ENCODE measurements at regions not wholly inside any gene's neighbourhood (a gene's known extent, or its start where the extent isn't known, plus 50 kb on each side); places are given as distances from the start of the nearest gene placed in this dataset.

- no peak for TF ChIP-seq CTCF (conservative IDR thresholded peaks at IDR 0.05; ENCODE audit: low read length)
- no peak for TF ChIP-seq EZH2phosphoT487 (IDR thresholded peaks at IDR 0.05; ENCODE audit: borderline replicate concordance)
- Histone ChIP-seq H3F3A (ENCODE audit: low read depth) (no peaks in the 10 kb centered on the region), H3K27me3 (ENCODE audit: insufficient read depth, low read length, poor library complexity, severe bottlenecking) (no peaks in the 10 kb centered on the region), H2AFZ (ENCODE audit: low read length) (no peak overlapping the region), H4K20me1 (ENCODE audit: insufficient read depth, low read length, poor library complexity, severe bottlenecking) (no peaks in the 10 kb centered on the region), H3K79me2 (ENCODE audit: insufficient read depth, low read length) (no peaks in the 10 kb centered on the region), H3K4me3 (ENCODE audit: low read length, poor library complexity, severe bottlenecking) (no peak overlapping the region), H3K4me2 (ENCODE audit: low read depth, low read length, poor library complexity, severe bottlenecking) (no peak overlapping the region), H3K9me3 (ENCODE audit: insufficient read depth, low read depth, low read length) (no peaks in the 10 kb centered on the region; the same call in 1 of the 2 replicates), H3K9ac (ENCODE audit: low read depth, low read length, poor library complexity, severe bottlenecking) (no peak overlapping the region), H3K36me3 (ENCODE audit: insufficient read depth, low read length) (no peaks in the 10 kb centered on the region), H3K4me1 (ENCODE audit: insufficient read depth, low read length, poor library complexity, severe bottlenecking) (no peaks in the 10 kb centered on the region), H3K9me2 (replicated peaks; ENCODE audit: low read depth, low read length) (no peaks in the 10 kb centered on the region)
Observed at GRCh38 chr1:29626066-29626465, 389.7 kb downstream of the PTPRU start.

- no peak overlapping the region for H2AFZ ChIP-seq (ENCODE audit: low read length)
- H3K4me2 ChIP-seq (ENCODE audit: low read depth, low read length, poor library complexity, severe bottlenecking), result no peak overlapping the region
- H3K79me2 ChIP-seq (ENCODE audit: insufficient read depth, low read length), result no peaks in the 10 kb centered on the region
- no peaks in the 10 kb centered on the region for H4K20me1 ChIP-seq (ENCODE audit: insufficient read depth, low read length, poor library complexity, severe bottlenecking)
- H3F3A ChIP-seq (ENCODE audit: low read depth), result no peaks in the 10 kb centered on the region
- no peaks in the 10 kb centered on the region; the same call in 1 of the 2 replicates for H3K9me3 ChIP-seq (ENCODE audit: insufficient read depth, low read depth, low read length)
- no peaks in the 10 kb centered on the region for H3K4me1 ChIP-seq (ENCODE audit: insufficient read depth, low read length, poor library complexity, severe bottlenecking)
- no peak overlapping the region for H3K9ac ChIP-seq (ENCODE audit: low read depth, low read length, poor library complexity, severe bottlenecking)
- no peak for TF ChIP-seq EZH2phosphoT487 (IDR thresholded peaks at IDR 0.05; ENCODE audit: borderline replicate concordance)
- H3K4me3 ChIP-seq (ENCODE audit: low read length, poor library complexity, severe bottlenecking), result no peak overlapping the region
- H3K36me3 ChIP-seq (ENCODE audit: insufficient read depth, low read length), result no peaks in the 10 kb centered on the region
- H3K27me3 ChIP-seq (ENCODE audit: insufficient read depth, low read length, poor library complexity, severe bottlenecking), result no peaks in the 10 kb centered on the region
- no peaks in the 10 kb centered on the region for H3K9me2 ChIP-seq (replicated peaks; ENCODE audit: low read depth, low read length)
Observed at GRCh38 chr1:29625084-29625420, 388.7 kb downstream of the PTPRU start.

GRCh38 chr1:29624320-29625083 is 388.2 kb downstream of the PTPRU start:
- H3K79me2 ChIP-seq (ENCODE audit: insufficient read depth, low read length), result no peaks in the 10 kb centered on the region
- H3K9me3 ChIP-seq (ENCODE audit: insufficient read depth, low read depth, low read length), result no peaks in the 10 kb centered on the region; the same call in 1 of the 2 replicates
- H3K4me3 ChIP-seq (ENCODE audit: low read length, poor library complexity, severe bottlenecking), result no peak overlapping the region
- no peak overlapping the region for H2AFZ ChIP-seq (ENCODE audit: low read length)
- H3K9ac ChIP-seq (ENCODE audit: low read depth, low read length, poor library complexity, severe bottlenecking), result no peak overlapping the region
- no peaks in the 10 kb centered on the region for H3F3A ChIP-seq (ENCODE audit: low read depth)
- no peak overlapping the region for H3K4me2 ChIP-seq (ENCODE audit: low read depth, low read length, poor library complexity, severe bottlenecking)
- TF ChIP-seq CTCF (conservative IDR thresholded peaks at IDR 0.05; ENCODE audit: low read length), result no peak
- no peak for TF ChIP-seq EZH2phosphoT487 (IDR thresholded peaks at IDR 0.05; ENCODE audit: borderline replicate concordance)
- H3K27me3 ChIP-seq (ENCODE audit: insufficient read depth, low read length, poor library complexity, severe bottlenecking), result no peaks in the 10 kb centered on the region
- H4K20me1 ChIP-seq (ENCODE audit: insufficient read depth, low read length, poor library complexity, severe bottlenecking), result no peaks in the 10 kb centered on the region
- H3K9me2 ChIP-seq (replicated peaks; ENCODE audit: low read depth, low read length), result no peaks in the 10 kb centered on the region
- no peaks in the 10 kb centered on the region for H3K4me1 ChIP-seq (ENCODE audit: insufficient read depth, low read length, poor library complexity, severe bottlenecking)
- no peaks in the 10 kb centered on the region for H3K36me3 ChIP-seq (ENCODE audit: insufficient read depth, low read length)

GRCh38 chr1:29623501-29623900 is 387.2 kb downstream of the PTPRU start:
- Histone ChIP-seq H2AFZ (ENCODE audit: low read length) (no peak overlapping the region), H3K79me2 (ENCODE audit: insufficient read depth, low read length) (no peaks in the 10 kb centered on the region), H3F3A (ENCODE audit: low read depth) (no peaks in the 10 kb centered on the region), H3K36me3 (ENCODE audit: insufficient read depth, low read length) (no peaks in the 10 kb centered on the region), H3K27me3 (ENCODE audit: insufficient read depth, low read length, poor library complexity, severe bottlenecking) (no peaks in the 10 kb centered on the region), H3K4me2 (ENCODE audit: low read depth, low read length, poor library complexity, severe bottlenecking) (no peak overlapping the region), H3K9me2 (replicated peaks; ENCODE audit: low read depth, low read length) (no peaks in the 10 kb centered on the region), H3K9me3 (ENCODE audit: insufficient read depth, low read depth, low read length) (no peaks in the 10 kb centered on the region; the same call in 1 of the 2 replicates), H3K4me3 (ENCODE audit: low read length, poor library complexity, severe bottlenecking) (no peak overlapping the region), H4K20me1 (ENCODE audit: insufficient read depth, low read length, poor library complexity, severe bottlenecking) (no peaks in the 10 kb centered on the region), H3K9ac (ENCODE audit: low read depth, low read length, poor library complexity, severe bottlenecking) (no peak overlapping the region), H3K4me1 (ENCODE audit: insufficient read depth, low read length, poor library complexity, severe bottlenecking) (no peaks in the 10 kb centered on the region)
- TF ChIP-seq EZH2phosphoT487 (IDR thresholded peaks at IDR 0.05; ENCODE audit: borderline replicate concordance) (no peak), CTCF (conservative IDR thresholded peaks at IDR 0.05; ENCODE audit: low read length) (no peak)
